Memory B cell (primary cell): ENCODE measurements at regions not wholly inside any gene's neighbourhood (a gene's known extent, or its start where the extent isn't known, plus 50 kb on each side); places are given as distances from the start of the nearest gene placed in this dataset.
"Not testable (repeated sequence)": the region's sequence is repeated elsewhere in the genome, so short reads cannot be mapped to it uniquely, and the experiment has no call there.

Experiments used
- ATAC-seq: fragments of 150-1000 bp; cut with Tn5 transposase; 2 replicates; pipeline ENCODE4 v1.10.0; 2021; ENCODE audit warnings: low read depth, mild to moderate bottlenecking, moderate library complexity
- DNase-seq, 2 donors: peaks; one replicate each; pipeline ENCODE4 v3.0.0; 2022; ENCODE audit warnings: low spot score in 2 of 2
- H3K27ac Mint-ChIP-seq: one replicate; pipeline ENCODE4 v1.8.0; 2022; ENCODE audit warnings: mild to moderate bottlenecking, moderate library complexity, mixed read lengths
- H3K27me3 Mint-ChIP-seq: one replicate; pipeline ENCODE4 v1.8.0; 2022; ENCODE audit warnings: mixed read lengths
- H3K36me3 Mint-ChIP-seq: one replicate; pipeline ENCODE4 v1.8.0; 2022; ENCODE audit warnings: mild to moderate bottlenecking, mixed read lengths
- H3K4me1 Mint-ChIP-seq: one replicate; pipeline ENCODE4 v1.8.0; 2022; ENCODE audit warnings: mixed read lengths
- H3K4me3 Mint-ChIP-seq: one replicate; pipeline ENCODE4 v1.8.0; 2022; ENCODE audit warnings: mild to moderate bottlenecking, moderate library complexity, mixed read lengths
- H3K9me3 Mint-ChIP-seq: one replicate; pipeline ENCODE4 v1.8.0; 2022; ENCODE audit warnings: mixed read lengths

DNA sequence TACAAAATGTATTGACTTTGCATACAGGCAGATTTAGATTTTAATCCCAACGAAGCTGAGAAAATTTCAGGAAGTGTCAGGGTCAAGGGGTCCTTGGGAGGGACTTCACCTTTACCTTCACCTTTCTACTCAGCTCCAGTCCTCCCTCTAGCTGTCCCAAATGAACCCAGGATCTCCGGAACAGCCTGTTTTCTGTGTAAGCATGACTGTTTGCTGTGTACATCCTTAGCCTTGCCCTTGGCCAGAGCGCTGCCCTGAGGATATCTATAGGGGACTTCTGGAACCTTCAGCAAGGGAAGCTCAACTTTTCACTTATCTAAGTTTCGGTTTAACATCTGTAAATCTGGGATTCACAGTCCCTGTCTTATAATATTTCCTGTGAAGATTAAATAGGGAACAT, 246.8 kb upstream of the ST6GAL2 start:
- Mint-ChIP-seq H3K27ac (no peak overlapping the region), H3K9me3 (peaks cover 2% of the 10 kb centered on the region), H3K4me3 (no peak overlapping the region), H3K27me3 (no peaks in the 10 kb centered on the region), H3K4me1 (no peaks in the 10 kb centered on the region), H3K36me3 (no peaks in the 10 kb centered on the region)
- DNase-seq = no peak
- no peak for ATAC-seq

DNA sequence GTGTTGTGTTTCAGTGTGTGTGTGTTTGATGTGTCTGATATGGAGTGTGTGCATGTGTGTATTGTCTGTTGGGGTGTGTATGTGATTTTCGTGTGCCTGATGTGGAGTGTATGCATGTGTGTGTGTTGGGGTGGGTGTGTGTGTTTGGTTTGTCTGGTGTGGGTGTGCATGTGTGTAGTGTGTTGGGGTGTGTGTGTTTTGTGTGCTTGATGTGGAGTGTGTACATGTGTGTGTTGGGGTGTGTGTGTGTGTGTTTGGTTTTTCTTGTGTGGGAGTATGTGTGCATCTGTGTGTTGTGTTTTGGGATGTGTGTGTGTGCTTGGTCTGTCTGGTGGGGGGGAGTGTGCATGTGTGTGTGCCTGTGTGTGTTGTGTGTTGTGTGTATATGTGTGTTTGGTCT, 247.4 kb upstream of the ST6GAL2 start:
- DNase-seq (no peak), ATAC-seq (no peak)
- peaks cover 2% of the 10 kb centered on the region for H3K9me3 Mint-ChIP-seq
- no peak overlapping the region for H3K27ac Mint-ChIP-seq
- no peak overlapping the region for H3K4me3 Mint-ChIP-seq
- no peaks in the 10 kb centered on the region for H3K4me1 Mint-ChIP-seq
- no peaks in the 10 kb centered on the region for H3K36me3 Mint-ChIP-seq
- no peaks in the 10 kb centered on the region for H3K27me3 Mint-ChIP-seq

DNA sequence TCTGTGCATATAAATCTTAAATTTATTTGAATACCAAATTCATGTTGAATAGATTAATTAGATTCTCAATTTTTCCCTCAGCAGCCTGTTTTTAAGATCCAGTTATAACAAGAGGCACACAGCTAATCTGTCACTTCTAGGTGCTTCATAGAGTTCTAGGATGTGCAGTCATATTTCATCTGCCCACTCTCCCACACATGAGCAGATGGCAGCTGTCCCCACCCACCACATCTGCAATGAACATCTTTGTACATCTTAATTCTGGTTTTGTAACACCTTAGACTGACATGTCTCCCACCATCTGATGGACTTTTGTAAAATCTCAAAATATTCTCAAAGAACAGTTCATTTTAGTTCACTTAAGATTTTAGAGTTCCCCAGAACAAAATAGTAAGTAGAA, 250.8 kb upstream of the ST6GAL2 start:
- no peak for ATAC-seq
- H3K9me3 Mint-ChIP-seq = peaks cover 5% of the 10 kb centered on the region
- H3K27ac Mint-ChIP-seq = no peak overlapping the region
- H3K36me3 Mint-ChIP-seq = no peaks in the 10 kb centered on the region
- no peaks in the 10 kb centered on the region for H3K27me3 Mint-ChIP-seq
- no peak for DNase-seq
- no peaks in the 10 kb centered on the region for H3K4me1 Mint-ChIP-seq
- H3K4me3 Mint-ChIP-seq = no peak overlapping the region

DNA sequence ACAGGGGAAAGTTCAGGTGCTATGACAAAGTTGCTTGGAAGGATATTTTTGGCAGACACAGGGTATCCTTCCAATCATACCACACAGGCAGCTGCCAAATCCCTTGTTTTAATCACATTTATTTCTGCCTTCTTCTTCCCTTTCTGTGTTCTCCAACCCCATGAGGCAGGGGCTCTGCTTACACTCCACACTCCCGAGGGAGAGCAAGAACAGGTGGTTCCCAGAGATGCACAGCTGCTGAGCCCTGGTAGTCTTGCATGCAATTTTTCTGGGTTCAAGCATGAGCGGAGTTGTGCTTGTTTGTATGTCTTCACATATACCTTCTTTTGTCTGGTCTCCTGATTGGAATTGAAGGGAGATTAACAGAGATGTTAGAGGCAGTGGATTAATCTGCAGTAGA, 251.7 kb upstream of the ST6GAL2 start:
- Mint-ChIP-seq H3K27ac (no peak overlapping the region), H3K4me3 (no peak overlapping the region), H3K36me3 (no peaks in the 10 kb centered on the region), H3K27me3 (no peaks in the 10 kb centered on the region), H3K9me3 (peaks cover 5% of the 10 kb centered on the region), H3K4me1 (no peaks in the 10 kb centered on the region)
- ATAC-seq (no peak), DNase-seq (no peak)

DNA sequence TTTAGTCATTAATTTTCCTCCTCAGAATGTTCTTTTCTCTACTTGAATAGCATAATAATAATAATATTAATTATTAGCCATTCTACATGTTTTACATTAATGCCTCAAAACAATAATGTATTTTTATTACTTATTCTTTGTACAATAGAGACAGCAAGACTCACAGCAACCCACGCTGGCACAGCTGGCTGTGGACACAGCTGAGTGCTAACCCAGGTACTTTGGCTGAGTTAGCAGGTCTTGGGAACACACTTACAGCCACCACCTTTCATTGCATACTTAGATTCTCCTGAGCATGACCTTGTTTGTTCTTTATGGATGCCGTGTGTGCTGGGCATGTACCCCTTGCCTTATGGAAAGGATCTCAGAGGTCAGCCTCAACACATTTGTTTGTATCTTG, 260.2 kb upstream of the ST6GAL2 start:
- no peaks in the 10 kb centered on the region for H3K36me3 Mint-ChIP-seq
- H3K9me3 Mint-ChIP-seq = peaks cover 3% of the 10 kb centered on the region
- H3K27me3 Mint-ChIP-seq = no peaks in the 10 kb centered on the region
- DNase-seq (no peak), ATAC-seq (no peak)
- no peak overlapping the region for H3K4me3 Mint-ChIP-seq
- H3K27ac Mint-ChIP-seq = no peak overlapping the region
- H3K4me1 Mint-ChIP-seq = no peaks in the 10 kb centered on the region

DNA sequence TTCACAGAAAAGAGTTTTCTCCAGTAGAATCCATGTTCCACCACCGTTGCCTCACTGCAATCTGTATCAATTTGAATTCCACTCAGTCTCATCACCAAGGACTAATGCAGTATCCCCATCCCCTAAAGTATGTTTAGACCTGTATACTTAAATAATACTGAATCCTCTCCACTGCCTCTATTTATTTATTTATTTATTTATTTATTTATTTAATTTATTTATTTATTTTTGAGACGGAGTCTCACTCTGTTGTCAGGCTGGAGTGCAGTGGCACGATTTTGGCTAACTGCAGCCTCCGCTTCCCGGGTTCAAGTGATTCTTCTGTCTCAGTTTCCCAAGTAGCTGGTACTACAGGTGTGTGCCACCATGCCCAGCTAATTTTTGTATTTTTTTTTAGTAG, 260.7 kb upstream of the ST6GAL2 start:
- H3K36me3 Mint-ChIP-seq, H3K27ac Mint-ChIP-seq, H3K9me3 Mint-ChIP-seq, H3K4me3 Mint-ChIP-seq, ATAC-seq, H3K4me1 Mint-ChIP-seq, DNase-seq, H3K27me3 Mint-ChIP-seq: not testable (repeated sequence)

DNA sequence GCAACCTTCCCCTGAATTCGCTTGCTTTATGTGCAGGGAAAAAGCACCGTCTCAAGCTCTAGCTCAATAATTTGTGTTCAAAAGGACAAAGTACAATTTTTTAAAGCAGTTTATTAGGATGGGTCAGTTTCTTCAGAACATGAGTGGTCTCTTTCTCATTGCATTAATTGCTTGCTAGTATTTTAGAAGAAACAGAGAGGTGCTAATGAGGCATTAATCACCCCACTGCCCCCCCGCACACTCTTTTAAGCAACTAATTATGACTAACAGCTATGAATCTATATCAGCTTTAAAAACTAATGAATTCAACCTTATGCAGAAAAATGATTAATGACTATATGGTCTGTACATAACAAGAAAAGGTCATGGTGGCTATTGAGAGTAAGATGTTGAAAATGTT, 262.1 kb upstream of the ST6GAL2 start:
- H3K36me3 Mint-ChIP-seq = no peaks in the 10 kb centered on the region
- H3K9me3 Mint-ChIP-seq = peaks cover 3% of the 10 kb centered on the region
- H3K4me3 Mint-ChIP-seq = no peak overlapping the region
- no peaks in the 10 kb centered on the region for H3K27me3 Mint-ChIP-seq
- H3K27ac Mint-ChIP-seq = no peak overlapping the region
- ATAC-seq = no peak
- H3K4me1 Mint-ChIP-seq = no peaks in the 10 kb centered on the region
- no peak for DNase-seq

DNA sequence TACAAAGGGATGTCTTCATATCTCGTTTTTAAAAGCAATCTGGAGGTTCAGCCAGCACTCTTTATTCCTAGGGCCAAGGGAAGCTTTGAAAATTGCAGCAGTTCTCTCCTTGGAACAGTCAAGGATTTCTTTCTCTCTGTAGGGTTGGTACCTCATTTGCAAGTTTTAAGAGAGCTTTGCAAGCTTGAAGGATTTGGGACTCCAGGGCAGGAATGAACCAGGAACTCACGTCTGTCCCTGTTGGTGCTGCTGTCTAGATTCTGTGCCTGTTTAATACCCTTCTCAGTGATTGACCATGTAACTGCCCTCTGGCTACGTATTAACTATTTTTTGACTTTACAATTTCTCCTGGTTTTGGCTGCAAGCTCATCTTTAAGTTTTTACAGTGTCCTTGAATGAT, 262.5 kb upstream of the ST6GAL2 start:
- DNase-seq (no peak), ATAC-seq (no peak)
- H3K27ac Mint-ChIP-seq = no peak overlapping the region
- H3K4me1 Mint-ChIP-seq = no peaks in the 10 kb centered on the region
- H3K4me3 Mint-ChIP-seq = no peak overlapping the region
- peaks cover 3% of the 10 kb centered on the region for H3K9me3 Mint-ChIP-seq
- H3K27me3 Mint-ChIP-seq = no peaks in the 10 kb centered on the region
- no peaks in the 10 kb centered on the region for H3K36me3 Mint-ChIP-seq

DNA sequence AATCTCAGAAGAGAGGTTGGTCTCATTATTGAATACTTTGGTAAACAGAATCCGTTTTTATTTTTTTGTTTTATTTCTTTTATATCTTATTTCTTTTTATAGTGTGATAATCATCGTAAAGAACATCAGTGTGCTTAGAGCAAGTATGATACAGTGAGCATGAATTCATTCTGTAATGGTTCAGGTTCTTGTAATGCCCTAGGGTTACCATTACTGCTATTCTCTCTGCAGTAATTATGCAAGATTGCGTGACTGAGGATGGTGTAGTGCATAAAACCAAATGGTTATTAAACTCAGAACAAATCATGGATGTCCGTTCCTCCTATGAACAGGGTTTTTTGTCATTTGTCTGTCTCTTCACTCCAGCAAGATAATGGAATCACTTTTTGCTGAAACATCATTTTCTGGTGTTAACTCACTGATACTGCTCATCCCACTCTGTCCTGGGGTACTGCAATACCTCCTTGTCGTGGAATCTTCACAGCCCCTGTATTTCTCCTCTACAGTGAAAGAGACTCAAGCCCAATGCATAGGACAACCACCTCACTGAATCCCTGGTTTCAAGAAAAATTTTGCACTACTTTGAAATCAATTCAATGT, 274.8 kb upstream of the ST6GAL2 start:
- ATAC-seq = no peak
- H3K27ac Mint-ChIP-seq = no peak overlapping the region
- no peak for DNase-seq

DNA sequence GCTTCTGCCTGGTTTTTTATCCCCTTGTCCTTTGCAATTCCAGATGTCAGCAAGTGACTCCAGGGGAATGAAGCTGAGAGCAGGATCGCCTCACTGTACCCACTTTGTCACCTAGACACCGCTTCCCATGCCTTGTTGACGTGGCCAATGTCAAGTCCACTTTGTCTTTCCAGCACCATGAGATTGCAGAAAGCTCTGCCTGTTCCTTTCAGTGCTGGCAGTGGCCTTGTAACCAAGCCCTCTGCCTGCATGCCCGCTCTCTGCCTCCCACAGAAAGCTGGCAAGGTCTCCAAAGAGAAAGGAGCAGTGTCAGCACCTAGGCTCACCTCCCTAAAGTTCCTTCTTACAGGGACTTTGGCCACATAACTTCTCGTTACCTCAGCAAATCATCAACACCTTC, 282.2 kb upstream of the ST6GAL2 start:
- Mint-ChIP-seq H3K4me1 (no peaks in the 10 kb centered on the region), H3K36me3 (no peaks in the 10 kb centered on the region), H3K4me3 (no peak overlapping the region), H3K27ac (no peak overlapping the region), H3K27me3 (no peaks in the 10 kb centered on the region), H3K9me3 (no peaks in the 10 kb centered on the region)
- DNase-seq (no peak), ATAC-seq (no peak)

More for the DNA sequence above, 274.8 kb upstream of the ST6GAL2 start:
- no peaks in the 10 kb centered on the region for H3K27me3 Mint-ChIP-seq
- no peaks in the 10 kb centered on the region for H3K4me1 Mint-ChIP-seq
- H3K9me3 Mint-ChIP-seq = peaks cover 5% of the 10 kb centered on the region
- no peak overlapping the region for H3K4me3 Mint-ChIP-seq
- H3K36me3 Mint-ChIP-seq = no peaks in the 10 kb centered on the region

DNA sequence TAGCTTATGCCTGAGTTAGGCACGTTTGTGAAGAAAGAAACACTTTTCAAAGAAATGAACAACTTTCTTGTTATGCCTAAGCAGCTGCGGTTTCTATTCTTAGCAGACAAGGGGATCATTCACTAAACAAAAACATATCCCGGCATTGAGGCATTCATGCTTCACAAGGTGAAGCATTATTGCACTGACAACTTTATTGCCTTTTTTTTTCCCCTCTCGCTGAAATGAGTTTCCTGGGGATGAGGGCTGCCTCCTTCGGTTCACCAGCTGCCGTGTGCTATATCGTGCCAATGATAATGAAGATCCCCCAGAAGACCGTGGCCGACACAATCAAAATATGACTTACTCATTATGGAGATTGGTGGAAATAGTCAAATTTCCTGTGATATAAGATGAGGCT, 288.2 kb upstream of the ST6GAL2 start:
- ATAC-seq (no peak), DNase-seq (no peak)
- Mint-ChIP-seq H3K36me3 (no peaks in the 10 kb centered on the region), H3K27ac (no peak overlapping the region), H3K4me3 (no peak overlapping the region), H3K27me3 (no peaks in the 10 kb centered on the region), H3K4me1 (no peaks in the 10 kb centered on the region), H3K9me3 (no peaks in the 10 kb centered on the region)

DNA sequence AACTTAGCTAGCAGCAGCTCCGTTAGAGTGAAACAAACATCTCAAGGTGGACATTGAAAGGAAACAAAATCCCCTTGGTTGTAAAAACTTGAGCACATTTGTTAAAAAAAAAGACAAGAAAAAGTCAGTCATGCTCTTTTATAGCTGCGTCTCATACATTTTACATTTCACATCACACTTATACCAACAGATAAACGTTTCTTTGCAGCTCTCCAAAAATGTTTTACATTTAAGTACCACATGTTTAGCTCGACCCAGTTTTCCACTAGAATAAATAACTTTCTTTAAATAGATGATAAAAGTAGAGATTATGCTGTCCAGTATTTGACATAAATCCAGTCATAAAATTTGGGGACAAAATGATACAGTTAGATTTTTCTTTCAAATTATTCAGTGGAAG, 297.0 kb upstream of the ST6GAL2 start:
- no peak overlapping the region for H3K27ac Mint-ChIP-seq
- H3K36me3 Mint-ChIP-seq = no peaks in the 10 kb centered on the region
- H3K27me3 Mint-ChIP-seq = no peaks in the 10 kb centered on the region
- no peak overlapping the region for H3K4me3 Mint-ChIP-seq
- DNase-seq (no peak), ATAC-seq (no peak)
- no peaks in the 10 kb centered on the region for H3K9me3 Mint-ChIP-seq
- no peaks in the 10 kb centered on the region for H3K4me1 Mint-ChIP-seq

DNA sequence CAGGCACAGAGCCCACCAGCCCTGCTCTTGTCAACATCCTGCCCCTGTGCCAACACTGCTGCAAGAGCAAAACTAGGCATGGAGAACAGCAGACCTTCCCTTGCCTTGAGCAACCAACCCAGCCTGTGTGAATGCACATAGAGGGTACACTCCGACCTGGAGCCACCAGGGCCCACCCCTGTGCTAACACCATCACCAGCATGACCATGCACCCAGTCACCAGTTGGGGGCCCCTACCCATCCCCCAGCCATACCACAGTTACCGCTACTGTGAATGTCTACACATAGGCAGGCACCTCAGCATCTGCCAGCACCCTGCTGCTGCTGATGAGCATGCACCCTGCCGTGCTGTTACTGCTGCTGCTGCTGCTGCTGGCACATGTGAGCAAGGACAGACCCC, 301.9 kb upstream of the ST6GAL2 start:
- H3K9me3 Mint-ChIP-seq = peaks cover 1% of the 10 kb centered on the region
- ATAC-seq (no peak), DNase-seq (no peak)
- H3K4me3 Mint-ChIP-seq = no peak overlapping the region
- H3K4me1 Mint-ChIP-seq = no peaks in the 10 kb centered on the region
- H3K27me3 Mint-ChIP-seq = no peaks in the 10 kb centered on the region
- no peaks in the 10 kb centered on the region for H3K36me3 Mint-ChIP-seq
- H3K27ac Mint-ChIP-seq = no peak overlapping the region

DNA sequence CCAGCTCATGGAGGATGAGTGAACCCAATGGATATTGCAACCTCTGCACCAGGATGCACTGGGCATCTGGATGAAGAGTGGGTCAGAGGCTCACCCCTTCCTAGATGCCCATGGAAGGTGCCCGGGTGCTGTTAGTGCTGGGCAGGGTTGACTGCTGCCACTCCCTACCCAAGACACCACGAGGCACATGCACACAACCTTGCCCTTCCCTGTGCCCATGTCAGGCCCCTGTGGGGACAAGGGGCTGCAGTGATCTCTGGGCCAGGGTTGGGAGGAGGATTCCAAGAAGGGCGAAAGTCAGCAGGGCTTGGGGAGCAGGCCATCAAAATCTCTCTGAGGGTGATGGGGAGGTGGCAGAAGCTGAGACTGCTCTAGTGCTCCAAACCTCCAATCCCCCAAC, 309.7 kb upstream of the ST6GAL2 start:
- Mint-ChIP-seq H3K4me3 (no peak overlapping the region), H3K36me3 (no peaks in the 10 kb centered on the region), H3K4me1 (no peaks in the 10 kb centered on the region), H3K27me3 (no peaks in the 10 kb centered on the region), H3K27ac (no peak overlapping the region), H3K9me3 (no peaks in the 10 kb centered on the region)
- ATAC-seq (no peak), DNase-seq (no peak)

DNA sequence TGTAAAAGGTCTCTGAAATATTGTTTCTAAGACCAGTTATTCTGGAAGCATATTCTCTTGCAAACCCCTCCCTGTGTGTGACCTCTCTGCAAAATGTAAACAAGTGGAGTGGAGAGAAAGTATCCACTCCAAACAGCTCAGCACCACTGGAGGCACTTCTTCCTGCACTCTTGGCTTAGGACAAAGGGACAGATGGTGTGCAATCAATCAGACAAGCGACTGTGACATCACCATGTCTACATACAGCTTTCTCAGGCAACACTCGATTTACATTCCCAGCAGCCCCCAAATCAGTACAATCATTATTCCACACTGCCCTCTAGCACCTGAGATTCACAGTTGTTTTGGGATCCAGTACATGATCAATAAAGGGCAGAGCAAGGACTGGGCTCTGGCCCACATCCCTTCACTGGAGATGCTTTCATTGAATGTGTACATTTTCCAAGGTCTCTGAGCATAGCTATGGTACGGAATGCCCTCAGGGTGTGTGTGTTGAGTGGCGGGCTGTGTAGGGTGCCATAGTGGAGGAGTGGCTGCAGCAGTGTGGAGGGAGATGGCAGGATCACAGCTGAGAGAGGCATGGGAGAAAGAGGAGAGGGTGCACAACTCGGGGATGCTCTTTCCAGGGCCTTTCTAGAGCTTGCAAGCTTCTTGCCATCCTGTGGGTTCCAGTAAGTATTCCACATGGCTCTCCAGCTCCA, 311.8 kb upstream of the ST6GAL2 start:
- H3K27me3 Mint-ChIP-seq = no peaks in the 10 kb centered on the region
- no peaks in the 10 kb centered on the region for H3K9me3 Mint-ChIP-seq
- ATAC-seq = no peak

More for the DNA sequence above, 311.8 kb upstream of the ST6GAL2 start:
- no peaks in the 10 kb centered on the region for H3K36me3 Mint-ChIP-seq
- no peak for DNase-seq
- H3K4me3 Mint-ChIP-seq = no peak overlapping the region
- no peak overlapping the region for H3K27ac Mint-ChIP-seq
- no peaks in the 10 kb centered on the region for H3K4me1 Mint-ChIP-seq
